Colonic mucosa (tissue), 4 donors: ENCODE measurements at regions not wholly inside any gene's neighbourhood (a gene's known extent, or its start where the extent isn't known, plus 50 kb on each side); places are given as distances from the start of the nearest gene placed in this dataset.

ENCODE experiments used
- DNase-seq: peaks from one replicate; pipeline ENCODE4 v3.0.0-alpha.2; 2020
- H3K27ac ChIP-seq: fragments of 200-600 bp; one replicate; pipeline ENCODE4 v1.8.0; 2021
- H3K27me3 ChIP-seq: fragments of 200-600 bp; one replicate; pipeline ENCODE4 v1.8.0; 2021
- H3K36me3 ChIP-seq: fragments of 200-600 bp; one replicate; pipeline ENCODE4 v1.8.0; 2021
- H3K4me1 ChIP-seq: fragments of 200-600 bp; one replicate; pipeline ENCODE4 v1.8.0; 2021; ENCODE audit warnings: mild to moderate bottlenecking
- H3K4me3 ChIP-seq: fragments of 200-600 bp; one replicate; pipeline ENCODE4 v1.8.0; 2021
- H3K9ac ChIP-seq, 2 donors: one replicate each; pipeline ENCODE4 v1.7.0; 2013; ENCODE audit warnings: control low read depth in 2 of 2, low read depth in 2 of 2, low read length in 2 of 2
- H3K9me3 ChIP-seq: fragments of 200-600 bp; one replicate; pipeline ENCODE4 v1.8.0; 2021
- CTCF ChIP-seq: fragments of 200-600 bp; IDR thresholded peaks from one replicate; pipeline ENCODE4 v1.8.0; 2022; ENCODE audit warnings: antibody characterized with exemption, mild to moderate bottlenecking
- intact Hi-C: fragments of 100-400 bp; cut with DNase I; formaldehyde crosslinking; loops from one replicate; pipeline ENCODE4 v1.14.1; 2022
- donor health status: healthy.
- donor health status: DM: no; HTN: no; CAD: no.
- donor health status: DM: no; HTN: no; CAD: no.

GRCh38 chrX:7318241-7318640 is 170.3 kb upstream of the PUDP start:
- Histone ChIP-seq H3K27ac (no peak overlapping the region), H3K4me3 (no peak overlapping the region), H3K9me3 (no peaks in the 10 kb centered on the region), H3K27me3 (no peaks in the 10 kb centered on the region), H3K36me3 (no peaks in the 10 kb centered on the region), H3K4me1 (no peaks in the 10 kb centered on the region), H3K9ac (no peak overlapping the region)
- intact Hi-C loops = no loop called here
- DNase-seq = no peak
- no peak for TF ChIP-seq CTCF

GRCh38 chrX:7316887-7317286 is 168.9 kb upstream of the PUDP start:
- H3K27ac ChIP-seq = no peak overlapping the region
- no peaks in the 10 kb centered on the region for H3K36me3 ChIP-seq
- DNase-seq = no peak
- H3K4me3 ChIP-seq = no peak overlapping the region
- no peaks in the 10 kb centered on the region for H3K4me1 ChIP-seq
- no peak overlapping the region for H3K9ac ChIP-seq
- intact Hi-C loops = no loop called here
- no peaks in the 10 kb centered on the region for H3K27me3 ChIP-seq
- no peak for TF ChIP-seq CTCF
- H3K9me3 ChIP-seq = no peaks in the 10 kb centered on the region

- TF ChIP-seq CTCF = no peak
- no peaks in the 10 kb centered on the region for H3K4me1 ChIP-seq
- no peak for DNase-seq
- no peak overlapping the region for H3K27ac ChIP-seq
- no peak overlapping the region for H3K9ac ChIP-seq
- intact Hi-C loops = no loop called here
- H3K36me3 ChIP-seq = no peaks in the 10 kb centered on the region
- H3K4me3 ChIP-seq = no peak overlapping the region
- no peaks in the 10 kb centered on the region for H3K9me3 ChIP-seq
- no peaks in the 10 kb centered on the region for H3K27me3 ChIP-seq
Measured at GRCh38 chrX:7316280-7316679, 168.3 kb upstream of the PUDP start.

GRCh38 chrX:7314425-7314824 is 166.5 kb upstream of the PUDP start:
- Histone ChIP-seq H3K27me3 (no peaks in the 10 kb centered on the region), H3K4me1 (no peaks in the 10 kb centered on the region), H3K27ac (no peak overlapping the region), H3K9ac (no peak overlapping the region), H3K36me3 (no peaks in the 10 kb centered on the region), H3K9me3 (no peaks in the 10 kb centered on the region), H3K4me3 (no peak overlapping the region)
- no peak for TF ChIP-seq CTCF
- intact Hi-C loops = no loop called here
- no peak for DNase-seq

GRCh38 chrX:7307720-7308119 is 159.8 kb upstream of the PUDP start:
- intact Hi-C loops = no loop called here
- Histone ChIP-seq H3K9me3 (no peaks in the 10 kb centered on the region), H3K9ac (no peak overlapping the region), H3K27me3 (no peaks in the 10 kb centered on the region), H3K4me3 (no peak overlapping the region), H3K27ac (no peak overlapping the region), H3K36me3 (no peaks in the 10 kb centered on the region), H3K4me1 (no peaks in the 10 kb centered on the region)
- no peak for DNase-seq
- TF ChIP-seq CTCF = no peak

- DNase-seq = no peak
- Histone ChIP-seq H3K27ac (no peak overlapping the region), H3K9me3 (no peaks in the 10 kb centered on the region), H3K36me3 (no peaks in the 10 kb centered on the region), H3K27me3 (no peaks in the 10 kb centered on the region), H3K4me3 (no peak overlapping the region), H3K9ac (no peak overlapping the region), H3K4me1 (no peaks in the 10 kb centered on the region)
- intact Hi-C loops = no loop called here
- no peak for TF ChIP-seq CTCF
Measured at GRCh38 chrX:7294483-7294882, 146.5 kb upstream of the PUDP start.
